ENCODE measurements at regions not wholly inside any gene's neighbourhood (a gene's known extent, or its start where the extent isn't known, plus 50 kb on each side); places are given as distances from the start of the nearest gene placed in this dataset.

- TF ChIP-seq CTCF (IDR thresholded peaks at IDR 0.05) (no peak), EP300 (IDR thresholded peaks at IDR 0.05) (no peak), POLR2AphosphoS5 (IDR thresholded peaks at IDR 0.05) (no peak)
Observed at GRCh38 chr2:164388511-164388910, 232.8 kb downstream of the GRB14 start.

Data from gastroesophageal sphincter (tissue), 3 donors.